ENCODE measurements at regions not wholly inside any gene's neighbourhood (a gene's known extent, or its start where the extent isn't known, plus 50 kb on each side); places are given as distances from the start of the nearest gene placed in this dataset.

GRCh38 chr2:15115776-15116175, 445.4 kb downstream of the NBAS start:
- Histone ChIP-seq H3K36me3 (ENCODE audit: insufficient read depth, low read length) (no peaks in the 10 kb centered on the region), H3K9me3 (ENCODE audit: low read length) (peaks cover 6% of the 10 kb centered on the region; the same call in 1 of the 2 replicates), H3K9ac (ENCODE audit: low read length) (no peak overlapping the region), H3K27me3 (ENCODE audit: insufficient read depth, low read length) (no peaks in the 10 kb centered on the region), H3F3A (ENCODE audit: insufficient read depth, low read length) (no peaks in the 10 kb centered on the region), H3K4me3 (ENCODE audit: low read depth, low read length, poor library complexity, severe bottlenecking) (no peak overlapping the region), H4K20me1 (ENCODE audit: insufficient read depth, low read length) (no peaks in the 10 kb centered on the region), H3K9me2 (ENCODE audit: low read depth, low read length) (no peaks in the 10 kb centered on the region), H3K27ac (ENCODE audit: low read depth, low read length, poor library complexity, severe bottlenecking) (no peak overlapping the region), H3K4me1 (ENCODE audit: insufficient read depth, low read length, severe bottlenecking) (no peaks in the 10 kb centered on the region), H2AFZ (ENCODE audit: low read length) (no peak overlapping the region), H3K4me2 (ENCODE audit: low read length) (no peak overlapping the region), H3K79me2 (ENCODE audit: insufficient read depth, low read length) (no peaks in the 10 kb centered on the region)
- TF ChIP-seq EZH2 (IDR thresholded peaks at IDR 0.05; ENCODE audit: borderline replicate concordance, low read length) = no peak
- TF ChIP-seq CTCF (IDR thresholded peaks at IDR 0.05; ENCODE audit: low read length) = no peak

- H3K36me3 ChIP-seq (ENCODE audit: insufficient read depth, low read length) = no peaks in the 10 kb centered on the region
- no peaks in the 10 kb centered on the region for H3K79me2 ChIP-seq (ENCODE audit: insufficient read depth, low read length)
- TF ChIP-seq CTCF (IDR thresholded peaks at IDR 0.05; ENCODE audit: low read length) = no peak
- TF ChIP-seq EZH2 (IDR thresholded peaks at IDR 0.05; ENCODE audit: borderline replicate concordance, low read length) = no peak
- H3K27ac ChIP-seq (ENCODE audit: low read depth, low read length, poor library complexity, severe bottlenecking) = no peak overlapping the region
- no peaks in the 10 kb centered on the region for H3K4me1 ChIP-seq (ENCODE audit: insufficient read depth, low read length, severe bottlenecking)
- no peak overlapping the region for H3K4me3 ChIP-seq (ENCODE audit: low read depth, low read length, poor library complexity, severe bottlenecking)
- H2AFZ ChIP-seq (ENCODE audit: low read length) = no peak overlapping the region
- H3K9me2 ChIP-seq (ENCODE audit: low read depth, low read length) = no peaks in the 10 kb centered on the region
- no peaks in the 10 kb centered on the region for H4K20me1 ChIP-seq (ENCODE audit: insufficient read depth, low read length)
- H3K9ac ChIP-seq (ENCODE audit: low read length) = no peak overlapping the region
- H3K9me3 ChIP-seq (ENCODE audit: low read length) = peaks cover 4% of the 10 kb centered on the region; the same call in 1 of the 2 replicates
- no peaks in the 10 kb centered on the region for H3K27me3 ChIP-seq (ENCODE audit: insufficient read depth, low read length)
- H3F3A ChIP-seq (ENCODE audit: insufficient read depth, low read length) = no peaks in the 10 kb centered on the region
- no peak overlapping the region for H3K4me2 ChIP-seq (ENCODE audit: low read length)
These were observed 444.3 kb downstream of the NBAS start for GRCh38 chr2:15116830-15117229.

Data from OCI-LY1 (cell line).